ENCODE measurements at regions not wholly inside any gene's neighbourhood (a gene's known extent, or its start where the extent isn't known, plus 50 kb on each side); places are given as distances from the start of the nearest gene placed in this dataset.

GRCh38 chrX:40502688-40503087, 78.1 kb upstream of the ATP6AP2 start:
- POLR2A ChIA-PET = no interaction called here
- H2AFZ ChIP-seq (ENCODE audit: control insufficient read depth, low read depth, low read length) = no peak overlapping the region
- H3K9ac ChIP-seq (ENCODE audit: control insufficient read depth, insufficient read depth, low read length) = no peak overlapping the region
- no peak overlapping the region for H3K27ac ChIP-seq (ENCODE audit: control insufficient read depth, insufficient read depth)
- TF ChIP-seq MLLT1 (IDR thresholded peaks at IDR 0.05) (no peak), ELK1 (IDR thresholded peaks at IDR 0.05; ENCODE audit: low read depth, low read length) (no peak), FOXK2 (IDR thresholded peaks at IDR 0.05) (no peak), JUNB (IDR thresholded peaks at IDR 0.05) (no peak), ZBTB4 (CRISPR knock-in tag; IDR thresholded peaks at IDR 0.05) (no peak), CREB1 (IDR thresholded peaks at IDR 0.05; ENCODE audit: low read depth) (no peak), RBBP5 (conservative IDR thresholded peaks at IDR 0.05) (no peak), SUPT20H (IDR thresholded peaks at IDR 0.05; ENCODE audit: borderline replicate concordance, control insufficient read depth, low read depth, low read length) (no peak), BRCA1 (IDR thresholded peaks at IDR 0.05; ENCODE audit: low read depth, low read length) (no peak)
- SMC1A ChIA-PET (ENCODE audit: uncharacterized antibody, unreplicated experiment) = no interaction called here
- no peaks in the 10 kb centered on the region for H4K20me1 ChIP-seq (ENCODE audit: control insufficient read depth, insufficient read depth)
- FAIRE-seq (no peak), ATAC-seq (no peak), DNase-seq (ENCODE audit: low read depth, low spot score) (no peak)
- H3K27me3 ChIP-seq (replicated peaks in 1 of 2; ENCODE audit: control insufficient read depth in 2 of 2, insufficient read depth in 2 of 2, low read length in 1 of 2) = no peaks in the 10 kb centered on the region; a peak in 1 of 4 replicates
- H3K79me2 ChIP-seq (ENCODE audit: control insufficient read depth, insufficient read depth, low read length) = no peaks in the 10 kb centered on the region
- H3K4me1 ChIP-seq (ENCODE audit: control insufficient read depth, insufficient read depth, low read length) = no peaks in the 10 kb centered on the region
- in situ Hi-C loops (cut with MboI) = no loop called here
- BruUV-seq (replicated peaks) = no TSS peak
- no peaks in the 10 kb centered on the region for H3K36me3 ChIP-seq (ENCODE audit: control insufficient read depth in 2 of 2, insufficient read depth in 2 of 2, low read length in 1 of 2)
- H3K4me2 ChIP-seq (ENCODE audit: control insufficient read depth, insufficient read depth) = no peak overlapping the region
- CTCF ChIA-PET = no interaction called here
- H3K4me3 ChIP-seq = no peak overlapping the region
- intact Hi-C loops (cut with micrococcal nuclease; ENCODE audit: unreplicated experiment) = no loop called here
- RAD21 ChIA-PET (ENCODE audit: unreplicated experiment) = no interaction called here
- no peaks in the 10 kb centered on the region; the same call in 2 of the 3 replicates for H3K9me3 ChIP-seq (replicated peaks; ENCODE audit: control insufficient read depth, insufficient read depth, low read length)
